Endothelial cell of umbilical vein (primary cell): ENCODE measurements at regions not wholly inside any gene's neighbourhood (a gene's known extent, or its start where the extent isn't known, plus 50 kb on each side); places are given as distances from the start of the nearest gene placed in this dataset.

Experiments
- CTCF ChIP-seq, 2 donors: IDR thresholded peaks; 1 replicate in 1 of 2; 2 replicates in 1 of 2; pipeline ENCODE4 v1.5.1; 2011; ENCODE audit warnings: low read length in 2 of 2, mild to moderate bottlenecking in 2 of 2, moderate library complexity in 2 of 2, control low read depth in 1 of 2, inconsistent platforms in 1 of 2, low read depth in 1 of 2; ENCODE audit not compliant: insufficient read depth in 1 of 2; ENCODE audit errors: extremely low read depth in 1 of 2
- EZH2 ChIP-seq: IDR thresholded peaks from 2 replicates; pipeline ENCODE4 v1.6.1; 2012; ENCODE audit warnings: borderline replicate concordance, low read depth, mild to moderate bottlenecking, moderate library complexity, low read length, inconsistent platforms; ENCODE audit not compliant: severe bottlenecking
- FOS ChIP-seq: IDR thresholded peaks from 2 replicates; pipeline ENCODE4 v1.6.1; 2011; ENCODE audit warnings: mild to moderate bottlenecking, low read length, moderate library complexity, borderline replicate concordance; ENCODE audit not compliant: insufficient read depth
- MAX ChIP-seq: IDR thresholded peaks from 2 replicates; pipeline ENCODE4 v1.6.1; 2011; ENCODE audit not compliant: insufficient read depth, insufficient read length
- POLR2A ChIP-seq: IDR thresholded peaks from 2 replicates; pipeline ENCODE4 v1.6.1; 2012; ENCODE audit warnings: low read depth, mild to moderate bottlenecking, control low read depth, low read length
- POLR2AphosphoS5 ChIP-seq: IDR thresholded peaks from 2 replicates; pipeline ENCODE4 v1.6.1; 2012; ENCODE audit warnings: low read depth, mild to moderate bottlenecking, control low read depth, low read length, moderate library complexity; ENCODE audit not compliant: insufficient read depth

GRCh38 chr4:79141530-79141929 lies 184.3 kb downstream of the NAA11 start:
- TF ChIP-seq POLR2AphosphoS5, result no peak
- TF ChIP-seq CTCF (IDR thresholded peaks at IDR 0.05; ENCODE audit: extremely low read depth in 1 of 2, insufficient read depth in 1 of 2, low read depth in 1 of 2, low read length in 2 of 2), result no peak
- no peak for TF ChIP-seq EZH2
- no peak for TF ChIP-seq POLR2A
- no peak for TF ChIP-seq FOS
- TF ChIP-seq MAX, result no peak
